ENCODE measurements at regions not wholly inside any gene's neighbourhood (a gene's known extent, or its start where the extent isn't known, plus 50 kb on each side); places are given as distances from the start of the nearest gene placed in this dataset.

- no peak for TF ChIP-seq REST (IDR thresholded peaks at IDR 0.05; ENCODE audit: insufficient read depth in 1 of 2, low read depth in 2 of 2, low read length in 1 of 2)
- TF ChIP-seq CTCF (IDR thresholded peaks at IDR 0.05): no peak
- no peak for TF ChIP-seq TCF7L2 (IDR thresholded peaks at IDR 0.05; ENCODE audit: low read depth, low read length)
- TF ChIP-seq POLR2AphosphoS5 (IDR thresholded peaks at IDR 0.05; ENCODE audit: low read depth, low read length): no peak
- no peaks in the 10 kb centered on the region for H3K36me3 ChIP-seq (ENCODE audit: control insufficient read depth, insufficient read depth, low read length)
- no peaks in the 10 kb centered on the region for H3K27me3 ChIP-seq (ENCODE audit: control insufficient read depth, insufficient read depth, low read length)
- DNase-seq (ENCODE audit: low read depth, low spot score): no peak
- no peak overlapping the region for H3K4me3 ChIP-seq (ENCODE audit: low read depth in 2 of 2, low read length in 2 of 2)
- intact Hi-C loops (cut with micrococcal nuclease; ENCODE audit: unreplicated experiment): no loop called here
- in situ Hi-C loops (cut with HindIII; ENCODE audit: low pct_unique_long_range_greater_than_20kb, low sequenced_read_pairs): no loop called here
- no TSS peak for BruUV-seq (replicated peaks)
- ChIA-PET CTCF (no interaction called here), POLR2A (no interaction called here)
- no peak for ATAC-seq
- no peaks in the 10 kb centered on the region for H3K4me1 ChIP-seq (ENCODE audit: control insufficient read depth, insufficient read depth, low read length)
- H3K9me3 ChIP-seq (ENCODE audit: control insufficient read depth, insufficient read depth, low read depth, low read length): no peaks in the 10 kb centered on the region
- H3K27ac ChIP-seq (ENCODE audit: low read length): no peak overlapping the region
Observed at GRCh38 chr5:23028445-23029021, 175.4 kb upstream of the CDH12 start.

- intact Hi-C loops (cut with micrococcal nuclease; ENCODE audit: unreplicated experiment): no loop called here
- H3K9me3 ChIP-seq (ENCODE audit: control insufficient read depth, insufficient read depth, low read depth, low read length): no peaks in the 10 kb centered on the region
- no peak overlapping the region for H3K4me3 ChIP-seq (ENCODE audit: low read depth in 2 of 2, low read length in 2 of 2)
- BruUV-seq (replicated peaks): no TSS peak
- no peak overlapping the region for H3K27ac ChIP-seq (ENCODE audit: low read length)
- no peaks in the 10 kb centered on the region for H3K4me1 ChIP-seq (ENCODE audit: control insufficient read depth, insufficient read depth, low read length)
- DNase-seq (ENCODE audit: low read depth, low spot score) (no peak), ATAC-seq (no peak)
- ChIA-PET CTCF (no interaction called here), POLR2A (no interaction called here)
- no peak for TF ChIP-seq POLR2AphosphoS5 (IDR thresholded peaks at IDR 0.05; ENCODE audit: low read depth, low read length)
- TF ChIP-seq REST (IDR thresholded peaks at IDR 0.05; ENCODE audit: insufficient read depth in 1 of 2, low read depth in 2 of 2, low read length in 1 of 2): no peak
- no peak for TF ChIP-seq SIN3A (IDR thresholded peaks at IDR 0.05; ENCODE audit: borderline replicate concordance, insufficient read depth, low read depth, low read length)
- no peak for TF ChIP-seq TCF7L2 (IDR thresholded peaks at IDR 0.05; ENCODE audit: low read depth, low read length)
- TF ChIP-seq CTCF (IDR thresholded peaks at IDR 0.05): no peak
- in situ Hi-C loops (cut with HindIII; ENCODE audit: low pct_unique_long_range_greater_than_20kb, low sequenced_read_pairs): no loop called here
- H3K36me3 ChIP-seq (ENCODE audit: control insufficient read depth, insufficient read depth, low read length): no peaks in the 10 kb centered on the region
- H3K27me3 ChIP-seq (ENCODE audit: control insufficient read depth, insufficient read depth, low read length): no peaks in the 10 kb centered on the region
Observed at GRCh38 chr5:23027830-23028229, 174.7 kb upstream of the CDH12 start.
